ENCODE measurements at regions not wholly inside any gene's neighbourhood (a gene's known extent, or its start where the extent isn't known, plus 50 kb on each side); places are given as distances from the start of the nearest gene placed in this dataset.

GRCh38 chr6:74973591-74973990, 232.3 kb downstream of the COL12A1 start:
- TF ChIP-seq CTCF (IDR thresholded peaks at IDR 0.05; ENCODE audit: poor library complexity, severe bottlenecking) (no peak), REST (IDR thresholded peaks at IDR 0.05; ENCODE audit: borderline replicate concordance) (no peak), POLR2AphosphoS5 (IDR thresholded peaks at IDR 0.05) (no peak), TAF1 (IDR thresholded peaks at IDR 0.05; ENCODE audit: low read depth) (no peak)

All from neural cell (in vitro differentiated cells).